ENCODE measurements at regions not wholly inside any gene's neighbourhood (a gene's known extent, or its start where the extent isn't known, plus 50 kb on each side); places are given as distances from the start of the nearest gene placed in this dataset.

DNA sequence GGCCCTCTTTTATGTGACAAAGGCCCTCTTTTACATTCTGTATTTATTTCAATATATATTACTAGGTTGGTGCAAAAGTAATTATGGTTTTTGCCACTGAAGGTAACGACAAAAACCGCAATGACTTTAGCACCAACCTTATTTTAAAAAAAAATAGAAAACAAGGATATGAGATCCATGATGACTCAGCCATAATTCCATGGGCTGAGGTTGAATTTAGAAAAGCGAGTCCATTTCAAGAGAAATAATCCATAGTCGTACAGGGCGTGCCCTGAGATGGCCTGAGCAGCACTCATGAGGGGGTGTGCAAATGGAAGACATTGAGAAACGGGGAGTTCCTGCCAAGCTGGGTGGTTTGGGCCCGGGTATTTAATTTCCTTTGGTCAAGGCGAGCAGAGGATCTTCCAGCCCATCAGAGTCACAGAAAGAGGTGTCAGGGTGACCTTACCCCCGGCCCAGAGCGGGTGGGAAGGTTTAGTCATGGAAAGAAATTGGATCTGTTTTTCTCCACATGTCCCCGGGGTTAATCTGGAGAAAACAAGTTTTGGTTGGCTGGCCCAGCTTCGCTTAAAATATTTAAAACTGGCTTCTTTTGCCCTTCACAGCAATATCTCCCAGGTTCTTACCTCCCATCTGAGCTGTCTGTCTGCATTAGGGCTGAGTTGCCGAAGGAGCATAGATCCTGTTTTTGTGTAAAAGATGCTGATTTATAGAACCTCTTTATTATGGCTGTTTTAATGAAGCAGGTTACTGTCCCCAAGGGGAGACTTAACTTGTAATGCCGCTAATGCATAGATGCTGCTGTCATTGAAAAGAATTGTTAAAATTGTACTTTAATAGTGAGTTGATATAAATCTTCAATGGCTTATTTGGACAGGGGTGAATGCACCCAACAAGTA is 255.6 kb downstream of the PREX1 start:
- no peak for DNase-seq (ENCODE audit: low spot score)

DNA sequence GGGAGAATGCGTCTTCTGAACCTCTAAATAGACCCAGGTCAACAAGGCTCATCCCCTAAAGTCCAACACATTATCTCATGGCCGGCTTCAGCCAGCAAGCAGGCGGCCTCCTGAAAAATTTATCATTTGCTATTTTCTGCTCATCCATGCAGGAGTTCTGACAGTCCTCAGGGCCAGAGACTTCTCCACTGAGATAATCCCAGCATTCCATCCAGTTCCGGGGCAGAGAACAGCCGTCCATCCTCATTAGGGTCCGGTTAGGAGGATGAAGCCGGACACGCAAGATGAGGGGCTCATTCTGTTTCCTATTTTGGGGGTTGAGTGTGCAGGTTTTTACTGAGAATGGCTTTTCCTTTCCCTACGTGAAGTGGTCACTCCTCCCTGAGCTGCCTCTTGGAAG is 258.1 kb downstream of the PREX1 start:
- no peak for DNase-seq (ENCODE audit: low spot score)

DNA sequence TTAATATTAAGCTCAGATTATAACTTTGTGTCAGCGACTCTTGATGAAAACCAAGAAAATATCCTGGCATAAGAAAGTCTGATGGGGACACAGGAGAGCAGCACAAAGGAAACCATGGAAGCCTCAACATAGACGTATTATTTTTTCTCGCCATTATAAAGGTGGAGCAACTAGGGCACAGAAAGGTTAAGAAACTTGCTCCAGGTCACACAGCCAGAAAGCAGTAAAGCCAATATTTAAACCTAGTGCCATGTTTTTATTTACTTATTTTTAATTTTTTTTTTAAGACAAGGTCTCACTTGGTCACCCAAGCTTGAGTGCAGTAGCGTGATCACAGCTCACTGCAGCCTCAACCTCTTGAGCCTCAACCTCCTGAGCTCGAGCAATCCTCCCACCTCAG is 259.3 kb downstream of the PREX1 start:
- no peak for DNase-seq (ENCODE audit: low spot score)

DNA sequence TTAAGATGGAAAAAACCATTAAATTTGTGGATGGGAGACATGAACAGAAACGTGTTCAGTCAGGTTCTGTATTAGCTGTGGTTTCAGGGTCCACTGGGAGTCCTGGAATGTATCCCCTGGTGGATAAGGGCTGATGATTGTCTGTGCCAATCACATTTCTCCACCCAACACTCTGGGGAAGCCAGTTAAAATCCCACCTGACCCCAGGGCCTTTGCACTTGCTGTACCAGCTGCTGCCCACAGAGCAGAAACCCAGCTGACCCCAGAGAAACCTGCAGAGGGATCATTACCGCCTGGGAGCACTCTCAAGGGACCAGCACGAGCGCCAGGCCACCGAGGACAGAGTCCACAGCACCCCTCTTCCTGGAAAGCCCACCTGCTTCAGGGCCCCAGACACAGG is 260.7 kb downstream of the PREX1 start:
- DNase-seq (ENCODE audit: low spot score), result no peak

DNA sequence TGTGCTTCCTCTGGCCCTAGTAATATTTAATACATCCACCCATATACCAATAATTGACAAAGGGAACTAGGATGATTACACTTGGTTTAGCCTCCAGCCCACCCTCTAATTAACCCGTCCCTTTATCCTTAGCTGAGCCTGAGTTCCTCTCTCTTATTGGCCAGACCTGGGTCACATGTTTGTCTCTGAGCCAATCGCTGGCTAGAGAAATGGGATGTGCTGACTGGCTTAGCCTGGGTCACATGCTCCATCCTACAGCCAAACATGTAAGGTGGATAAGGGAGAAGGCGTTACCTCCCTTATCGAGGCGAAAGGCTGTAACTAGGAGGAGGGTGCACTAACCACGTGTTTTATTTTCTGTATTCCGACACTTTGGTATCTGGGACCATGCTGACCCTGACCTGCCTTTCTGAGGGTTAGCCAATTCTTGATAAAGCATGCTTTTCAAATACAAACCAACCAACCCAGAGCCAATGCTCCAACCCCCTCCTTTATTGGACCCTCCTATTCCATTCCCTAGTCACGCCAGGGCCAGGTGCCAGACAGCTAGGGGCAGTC is 262.7 kb downstream of the PREX1 start:
- DNase-seq (ENCODE audit: low spot score), result no peak

DNA sequence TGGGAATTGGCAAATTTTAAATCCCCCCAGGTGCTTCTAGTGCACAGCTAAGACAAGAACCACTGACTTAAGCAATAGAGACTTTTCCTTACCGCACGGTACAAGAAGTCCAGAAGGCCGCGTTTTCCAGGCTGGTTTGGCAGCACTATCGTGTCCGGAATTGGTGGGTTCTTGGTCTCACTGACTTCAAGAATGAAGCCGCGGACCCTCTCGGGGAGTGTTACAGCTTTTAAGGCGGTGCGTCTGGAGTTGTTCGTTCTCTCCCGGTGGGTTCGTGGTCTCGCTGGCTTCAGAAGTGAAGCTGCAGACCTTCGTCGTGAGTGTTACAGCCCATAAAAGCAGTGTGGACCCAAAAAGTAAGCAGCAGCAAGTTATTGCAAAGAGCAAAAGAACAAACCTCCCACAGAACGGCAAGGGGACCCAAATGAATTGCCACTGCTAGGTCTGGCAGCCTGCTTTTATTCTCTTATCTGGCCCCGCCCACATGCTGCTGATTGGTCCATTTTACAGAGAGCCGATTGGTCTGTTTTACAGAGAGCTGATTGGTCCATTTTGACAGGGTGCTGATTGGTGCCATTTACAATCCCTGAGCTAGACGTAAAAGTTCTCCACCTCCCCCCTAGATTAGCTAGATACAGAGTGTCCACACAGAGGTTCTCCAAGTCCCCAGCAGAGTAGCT is 264.5 kb downstream of the PREX1 start:
- DNase-seq (ENCODE audit: low spot score), result no peak

DNA sequence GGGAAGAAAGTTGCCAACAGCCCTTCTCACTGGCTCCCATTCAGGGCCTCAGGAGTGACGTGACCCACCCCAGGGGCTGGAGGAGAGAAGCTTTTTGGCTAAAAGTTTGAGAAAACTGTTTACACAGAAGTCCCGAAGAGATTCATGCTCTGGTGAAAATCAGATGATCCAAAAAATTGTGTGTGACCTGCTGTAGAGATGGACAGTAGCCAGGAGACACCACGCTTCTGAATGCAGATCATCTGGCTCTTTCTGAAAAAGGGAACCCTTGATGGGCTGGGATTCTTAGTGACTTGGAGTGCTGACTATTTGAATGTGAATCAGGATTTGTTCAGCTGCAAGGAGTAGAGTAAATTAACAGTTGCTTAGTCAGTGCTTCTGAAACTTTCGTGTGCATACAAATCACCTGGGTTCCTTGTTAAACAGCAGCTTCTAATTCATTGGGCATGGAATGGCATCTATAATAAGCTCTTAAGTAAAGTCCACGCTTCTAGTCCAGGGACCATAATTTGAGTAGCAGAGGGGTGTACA is 265.1 kb downstream of the PREX1 start:
- DNase-seq (ENCODE audit: low spot score), result no peak

DNA sequence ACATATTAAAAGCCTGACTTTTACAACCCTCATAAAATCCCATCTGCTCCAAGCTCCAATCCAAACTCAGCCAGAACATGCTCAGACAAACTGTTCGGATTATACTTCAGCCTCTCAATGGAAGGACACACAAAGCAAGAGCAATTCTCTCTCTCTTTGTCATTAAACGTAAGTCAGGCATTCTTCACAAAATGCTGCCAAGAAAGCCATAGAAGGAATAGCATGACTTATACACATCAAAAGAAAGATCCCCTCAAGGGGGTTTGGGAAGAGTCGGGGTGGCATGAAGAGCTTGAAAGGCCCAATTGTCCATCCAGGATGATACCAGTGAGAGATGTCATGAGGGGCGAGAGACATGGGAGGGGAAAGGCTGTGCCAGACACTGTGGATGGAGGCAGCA is 268.9 kb downstream of the PREX1 start:
- no peak for DNase-seq (ENCODE audit: low spot score)

DNA sequence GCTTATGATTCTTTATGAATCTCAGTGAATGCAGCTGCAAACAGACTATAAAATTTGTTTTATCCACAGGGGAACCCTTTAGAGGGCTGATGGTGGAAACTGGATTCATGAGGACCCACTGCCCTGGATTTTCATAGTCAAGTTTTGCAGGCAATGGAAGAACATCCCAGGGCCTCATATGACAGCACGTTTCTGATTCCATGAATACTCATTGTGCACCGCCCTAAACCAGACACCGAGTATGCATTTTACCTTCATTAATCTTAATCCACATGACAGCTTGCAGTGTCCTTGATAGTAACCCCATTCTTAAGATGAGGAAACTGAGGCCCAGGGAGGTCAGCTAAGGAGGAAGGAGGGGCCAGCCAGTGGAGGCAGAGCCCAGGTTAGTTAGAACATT is 270.4 kb downstream of the PREX1 start:
- no peak for DNase-seq (ENCODE audit: low spot score)

DNA sequence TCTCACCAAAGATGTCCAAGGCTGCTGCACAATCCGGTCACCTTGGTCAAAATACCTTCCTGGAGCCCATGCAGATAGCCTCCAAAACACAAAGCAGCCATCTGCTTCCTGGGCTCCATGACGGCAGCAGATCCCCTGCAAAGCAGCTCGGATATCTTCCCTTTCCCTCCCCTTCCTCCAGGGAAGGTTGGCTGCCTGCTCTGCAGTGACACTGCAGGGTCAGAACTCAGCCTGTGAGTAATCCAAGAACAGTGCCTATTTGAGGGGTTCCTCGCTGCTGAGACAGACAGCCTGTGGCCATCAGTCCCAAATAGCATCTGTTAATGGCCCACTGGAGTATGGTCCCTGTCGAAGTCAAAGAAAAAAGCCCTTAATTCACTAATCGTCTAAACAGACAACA is 270.8 kb downstream of the PREX1 start:
- DNase-seq (ENCODE audit: low spot score), result no peak

DNA sequence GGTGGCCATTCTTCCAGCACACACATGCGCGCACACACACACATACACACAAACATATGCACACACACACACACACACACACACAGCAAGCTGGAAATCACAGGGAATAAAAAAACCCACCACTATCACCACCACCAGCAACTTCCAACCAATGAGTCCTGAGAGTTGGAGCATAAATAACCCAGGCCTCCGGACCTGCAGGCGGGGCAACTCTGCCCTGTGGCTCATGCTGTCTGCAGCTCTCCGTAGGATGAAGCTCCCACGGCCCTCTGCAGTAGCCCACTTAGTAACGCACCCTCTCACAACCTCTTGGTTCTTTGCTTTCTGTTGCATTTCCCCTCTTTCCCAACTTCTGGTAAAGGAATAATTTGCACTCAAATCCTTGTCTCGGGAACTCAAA is 275.2 kb downstream of the PREX1 start:
- no peak for DNase-seq (ENCODE audit: low spot score)

DNA sequence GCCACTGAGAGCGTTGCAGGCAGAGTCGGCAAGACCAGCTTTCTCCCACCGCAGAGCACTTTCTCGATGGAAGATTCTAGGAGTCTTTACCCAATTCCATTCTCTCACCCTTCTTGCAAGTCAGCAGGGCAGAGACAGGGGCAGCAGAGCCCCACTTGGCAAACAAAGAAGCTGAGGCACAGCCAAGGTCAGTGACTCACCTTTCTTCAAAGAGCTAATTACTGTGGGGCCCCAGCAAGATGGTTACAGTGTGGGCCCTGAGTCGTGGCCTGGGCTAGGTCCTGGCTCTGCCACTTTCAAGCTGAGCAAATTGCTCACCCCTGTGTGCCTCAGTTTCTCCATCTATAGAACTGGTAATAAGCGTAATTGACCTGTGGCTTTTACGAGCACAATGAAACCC is 277.0 kb downstream of the PREX1 start:
- no peak for DNase-seq (ENCODE audit: low spot score)

DNA sequence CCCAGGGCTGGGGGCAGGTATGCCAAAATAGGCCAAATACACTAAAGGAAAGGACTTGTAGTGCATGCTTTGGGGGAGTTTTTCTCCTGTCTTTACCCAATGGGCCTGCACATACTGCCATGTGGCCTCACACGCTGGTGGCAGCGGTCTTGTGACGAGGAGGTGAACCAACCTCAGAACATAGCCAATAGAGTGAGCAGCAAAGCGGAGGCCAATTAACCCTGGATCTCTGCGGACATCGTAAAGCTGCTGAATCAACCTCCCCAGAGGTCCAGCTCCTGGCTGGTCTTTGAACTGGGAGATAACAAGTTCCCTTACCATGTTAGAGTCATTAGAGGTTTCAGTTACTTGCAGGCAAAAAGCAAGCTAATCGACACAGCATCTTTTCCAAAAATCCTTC is 280.1 kb downstream of the PREX1 start:
- no peak for DNase-seq (ENCODE audit: low spot score)

DNA sequence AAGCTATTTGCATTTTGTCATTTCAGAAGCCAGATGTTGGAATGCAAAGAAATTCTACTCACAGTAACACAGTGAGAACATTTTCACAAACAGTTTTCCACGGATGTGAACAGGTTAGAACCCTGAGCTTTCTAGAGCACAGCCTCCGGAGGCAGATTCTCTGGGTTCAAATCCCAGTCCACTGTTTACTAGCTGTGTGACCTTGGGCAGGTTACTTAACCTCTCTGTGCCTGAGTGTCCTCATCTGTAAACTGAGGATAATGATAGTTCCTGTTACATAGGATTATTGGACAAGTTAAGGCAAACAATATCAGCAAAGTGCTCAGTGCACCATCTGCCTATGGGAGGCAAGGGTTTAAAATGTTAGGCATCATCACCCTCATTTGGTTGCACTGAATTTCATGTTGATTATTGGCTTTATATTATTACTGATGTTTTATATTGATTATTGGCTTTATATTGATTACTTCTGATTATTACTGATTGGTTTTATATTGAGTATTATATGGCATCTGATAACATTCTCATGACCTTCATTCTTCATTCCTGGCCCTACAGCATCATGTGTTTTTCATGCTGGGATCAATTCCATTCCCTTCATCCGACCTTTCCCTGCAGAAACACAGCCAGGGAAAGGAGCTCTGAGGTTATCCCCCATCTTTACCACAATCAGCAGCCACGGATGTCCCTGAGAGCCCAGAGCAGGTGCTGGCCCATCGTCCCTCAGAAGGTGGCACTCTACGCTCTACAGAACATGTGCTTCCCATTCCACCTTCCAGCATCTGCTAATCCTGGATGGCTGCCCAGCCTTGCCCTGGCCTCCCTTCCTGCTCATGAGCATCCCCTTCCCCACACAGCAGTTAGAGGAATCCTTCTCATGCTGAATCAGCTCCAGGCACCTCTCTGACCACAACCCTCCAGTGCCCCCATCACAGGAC is 283.1 kb downstream of the PREX1 start:
- DNase-seq (ENCODE audit: low spot score), result no peak

DNA sequence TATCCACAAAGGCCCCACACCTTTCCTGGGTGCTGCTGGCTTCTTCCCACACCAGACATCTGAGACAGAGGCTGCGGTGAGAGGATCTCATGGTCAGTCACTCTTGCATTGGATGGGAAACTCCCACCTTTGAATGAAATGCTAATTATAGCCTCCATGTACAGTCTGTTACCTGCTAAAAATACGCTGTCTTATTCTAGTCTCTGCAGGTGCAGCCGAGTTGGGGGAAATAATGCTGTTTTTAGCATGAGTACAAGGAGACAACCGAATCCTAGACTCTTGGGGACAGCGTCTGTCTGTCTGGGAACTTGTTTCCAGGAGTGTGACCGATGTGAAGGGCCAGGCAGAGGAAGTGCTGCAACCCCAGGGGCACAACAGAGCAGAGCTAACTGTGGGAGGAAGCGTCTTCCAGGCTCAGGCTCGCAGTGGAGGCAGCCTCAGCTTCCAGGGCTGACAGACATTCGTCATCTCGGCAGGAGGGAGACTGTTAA is 286.2 kb downstream of the PREX1 start:
- no peak for DNase-seq (ENCODE audit: low spot score)

DNA sequence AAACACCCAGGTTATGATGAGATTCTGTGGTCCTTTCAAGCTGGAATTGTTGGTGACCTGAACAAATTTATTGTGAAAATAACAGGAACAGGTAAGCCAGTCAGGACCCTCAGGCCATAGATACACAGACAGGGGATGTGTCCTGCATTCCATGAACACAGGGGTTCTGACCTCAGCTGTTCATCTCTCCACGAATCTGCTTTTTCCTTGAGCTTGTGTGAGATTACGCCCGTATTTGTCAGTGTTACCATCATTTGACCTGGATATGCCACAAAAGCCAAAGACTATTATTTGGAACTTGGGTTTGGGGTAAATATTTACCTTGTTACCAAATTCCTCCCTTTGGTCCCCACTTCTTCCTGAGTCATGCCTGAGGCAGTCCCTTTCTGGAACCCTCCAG is 288.9 kb downstream of the PREX1 start:
- DNase-seq (ENCODE audit: low spot score), result no peak

DNA sequence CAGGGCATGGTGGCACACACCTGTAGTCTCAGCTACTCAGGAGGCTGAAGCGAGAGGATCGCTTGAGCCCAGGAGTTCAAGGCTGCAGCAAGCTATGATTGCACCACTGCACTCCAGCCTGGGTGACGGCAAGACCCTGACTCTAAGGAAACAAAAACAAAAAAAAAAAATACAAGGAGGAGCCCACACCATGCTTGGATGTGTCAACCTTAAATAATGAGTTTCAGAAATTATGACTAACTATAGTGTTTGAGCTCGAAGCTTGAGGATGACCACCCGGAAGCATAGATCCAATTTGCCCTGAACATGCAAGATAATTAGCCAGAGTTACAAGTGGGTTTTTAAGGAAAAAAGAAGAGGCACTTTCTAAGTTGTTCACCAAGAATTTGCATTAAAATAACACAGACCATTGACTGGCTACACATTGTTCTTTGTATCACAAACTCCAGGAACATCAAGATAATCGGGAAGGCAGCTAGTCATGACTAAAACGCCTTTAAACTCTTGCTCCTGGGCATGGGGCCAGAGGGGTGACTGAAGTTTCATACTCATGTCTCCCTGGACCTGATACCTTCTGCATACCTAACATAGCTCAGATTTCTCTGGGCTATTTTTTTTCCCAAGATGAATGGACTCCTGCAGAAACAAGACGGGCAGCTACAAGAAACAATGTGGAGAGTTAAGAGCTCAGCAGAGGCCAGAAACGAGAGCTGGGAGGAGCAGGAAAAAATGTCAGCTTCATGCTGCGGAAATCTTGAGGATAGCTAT is 289.6 kb downstream of the PREX1 start:
- no peak for DNase-seq (ENCODE audit: low spot score)

DNA sequence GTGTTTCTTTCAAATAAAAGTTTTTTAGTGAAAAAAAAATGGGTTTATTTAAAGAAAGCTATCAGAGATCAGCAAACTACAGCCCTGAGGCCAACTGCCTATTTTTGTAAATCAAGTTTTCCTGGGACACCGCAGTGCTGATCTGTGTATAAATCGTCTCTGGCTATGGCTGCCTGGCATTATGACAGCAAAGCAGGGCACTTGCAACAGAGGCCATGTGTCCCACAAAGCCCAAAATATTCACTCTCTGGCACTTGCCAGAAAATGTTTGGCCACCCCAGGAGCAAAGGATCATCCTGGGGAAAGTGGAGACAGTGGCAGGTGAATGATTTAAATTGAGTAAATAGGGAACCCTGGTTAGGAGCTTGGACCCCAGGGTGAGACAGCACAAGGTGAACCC is 291.6 kb downstream of the PREX1 start:
- no peak for DNase-seq (ENCODE audit: low spot score)

DNA sequence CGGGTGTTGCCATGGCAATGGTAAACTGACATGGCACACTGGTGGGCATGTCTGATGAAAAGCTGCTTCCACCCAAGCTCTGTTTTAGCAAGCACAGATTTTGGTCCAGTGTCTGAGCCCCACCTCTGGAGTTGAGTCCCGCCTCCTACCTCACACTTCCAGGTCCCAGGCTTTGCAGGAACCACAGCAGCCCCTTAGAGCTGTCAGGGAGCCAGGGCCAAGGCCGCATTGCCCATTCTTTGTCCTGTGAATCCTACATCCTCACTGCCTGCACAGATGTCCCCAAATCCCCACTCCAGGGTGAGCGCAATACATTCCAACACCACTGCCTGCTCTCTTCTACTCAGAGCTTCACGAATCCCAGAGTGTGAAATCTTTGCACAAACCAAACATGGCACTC is 292.2 kb downstream of the PREX1 start:
- DNase-seq (ENCODE audit: low spot score), result no peak

DNA sequence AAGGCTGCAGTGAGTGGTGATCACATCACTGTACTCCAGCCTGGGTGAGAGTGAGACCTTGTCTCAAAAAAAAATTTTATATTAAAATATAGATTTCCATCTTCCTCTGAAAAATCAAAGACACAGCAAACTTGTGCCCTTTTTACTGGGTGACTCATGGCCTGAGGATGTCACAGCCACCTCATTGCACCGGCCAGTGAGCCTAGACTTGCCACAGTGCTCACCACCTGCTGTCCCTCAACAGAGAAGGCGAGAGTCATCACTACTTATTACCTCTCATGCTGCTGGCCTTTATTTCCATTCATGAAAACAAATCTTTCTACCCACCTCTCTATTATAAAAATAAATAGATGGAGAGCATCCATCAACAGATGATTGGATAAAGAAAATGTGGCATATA is 295.8 kb downstream of the PREX1 start:
- DNase-seq (ENCODE audit: low spot score), result no peak

Data from mesenteric fat pad (tissue), 1 donor.